GM10266 (cell line): ENCODE measurements at regions not wholly inside any gene's neighbourhood (a gene's known extent, or its start where the extent isn't known, plus 50 kb on each side); places are given as distances from the start of the nearest gene placed in this dataset.
A peak's percentile ranks its signal among the peaks of the same experiment; 100 is the strongest.

Source experiments
- DNase-seq: peaks from one replicate; pipeline ENCODE4 v3.0.0; 2012; ENCODE audit errors: extremely low spot score
- CTCF ChIP-seq: IDR thresholded peaks from 2 replicates; pipeline ENCODE4 v1.5.1; 2012; ENCODE audit warnings: mild to moderate bottlenecking, low read depth; ENCODE audit not compliant: control insufficient read depth, insufficient read depth; ENCODE audit errors: missing control alignments

GRCh38 chr7:54680377-54681005 lies 78.5 kb downstream of the SEC61G start:
- no peak for DNase-seq
- no peak for TF ChIP-seq CTCF

GRCh38 chr7:54679490-54679817 lies 79.6 kb downstream of the SEC61G start:
- no peak for DNase-seq
- no peak for TF ChIP-seq CTCF

GRCh38 chr7:54678763-54679489 lies 80.1 kb downstream of the SEC61G start:
- no peak for DNase-seq
- TF ChIP-seq CTCF, result no peak

GRCh38 chr7:54674891-54675290 lies 84.1 kb downstream of the SEC61G start:
- DNase-seq, result no peak
- TF ChIP-seq CTCF, result no peak

GRCh38 chr7:54672519-54672918 lies 86.5 kb downstream of the SEC61G start:
- TF ChIP-seq CTCF, result no peak
- no peak for DNase-seq

GRCh38 chr7:54664235-54665228 lies 94.5 kb downstream of the SEC61G start:
- DNase-seq, result peak; percentile 65
- peak; percentile 55 for TF ChIP-seq CTCF
